Endodermal cell (in vitro differentiated cells): ENCODE measurements at regions not wholly inside any gene's neighbourhood (a gene's known extent, or its start where the extent isn't known, plus 50 kb on each side); places are given as distances from the start of the nearest gene placed in this dataset.

ENCODE experiments used
- DNase-seq: peaks from one replicate; pipeline ENCODE4 v3.0.0-alpha.2; 2017
- H3K27ac ChIP-seq: 2 replicates; pipeline ENCODE4 v1.5.1; 2013; ENCODE audit warnings: mild to moderate bottlenecking, low read depth, low read length, moderate library complexity
- H3K27me3 ChIP-seq: 2 replicates; pipeline ENCODE4 v1.6.1; 2013; ENCODE audit warnings: mild to moderate bottlenecking, low read length, moderate library complexity; ENCODE audit not compliant: insufficient read depth, control insufficient read depth, poor library complexity, severe bottlenecking
- H3K36me3 ChIP-seq: 2 replicates; pipeline ENCODE4 v1.7.0; 2013; ENCODE audit warnings: mild to moderate bottlenecking, low read length, moderate library complexity; ENCODE audit not compliant: control insufficient read depth, insufficient read depth
- H3K4me1 ChIP-seq: one replicate; pipeline ENCODE4 v1.7.0; 2013; ENCODE audit warnings: low read length; ENCODE audit not compliant: control insufficient read depth, insufficient read depth
- H3K4me3 ChIP-seq: 2 replicates; pipeline ENCODE4 v1.5.1; 2013; ENCODE audit warnings: mild to moderate bottlenecking, low read length, moderate library complexity
- H3K9ac ChIP-seq: 2 replicates; pipeline ENCODE4 v1.6.1; 2013; ENCODE audit warnings: mild to moderate bottlenecking, low read length, moderate library complexity; ENCODE audit not compliant: poor library complexity, severe bottlenecking; ENCODE audit errors: extremely low read depth
- H3K9me3 ChIP-seq: 2 replicates; pipeline ENCODE4 v1.6.1; 2013; ENCODE audit warnings: mild to moderate bottlenecking, low read length, moderate library complexity; ENCODE audit not compliant: control insufficient read depth
- H3K27ac Mint-ChIP-seq: 2 replicates; pipeline ENCODE4 v1.8.0; 2020; ENCODE audit warnings: mixed read lengths
- H3K27me3 Mint-ChIP-seq: 2 replicates; pipeline ENCODE4 v1.8.0; 2021; ENCODE audit warnings: mild to moderate bottlenecking, mixed read lengths; ENCODE audit not compliant: insufficient read depth
- H3K36me3 Mint-ChIP-seq: 2 replicates; pipeline ENCODE4 v1.8.0; 2020; ENCODE audit warnings: low read depth, mixed read lengths
- H3K4me1 Mint-ChIP-seq: 2 replicates; pipeline ENCODE4 v1.8.0; 2020; ENCODE audit warnings: mixed read lengths
- H3K4me3 Mint-ChIP-seq: 2 replicates; pipeline ENCODE4 v1.8.0; 2020; ENCODE audit warnings: mild to moderate bottlenecking, moderate library complexity, mixed read lengths
- H3K9me3 Mint-ChIP-seq: 2 replicates; pipeline ENCODE4 v1.8.0; 2020; ENCODE audit warnings: mild to moderate bottlenecking, mixed read lengths
- CTCF ChIP-seq: fragments of 200-600 bp; sonication (generic); conservative IDR thresholded peaks from 2 replicates; pipeline ENCODE4 v1.5.0; 2021; ENCODE audit warnings: antibody characterized with exemption, mild to moderate bottlenecking
- WGBS, 2 experiments: methylation state at CpG; one replicate each; pipeline versions ENCODE4 v1.1.5 to v1.1.7; 2013; ENCODE audit warnings: missing lambda C conversion rate in 2 of 2, mixed read lengths in 1 of 2; ENCODE audit not compliant: insufficient coverage in 1 of 2, insufficient read length in 1 of 2; 5-methylcytosine and 5-hydroxymethylcytosine counted together

GRCh38 chr2:192328297-192328696 is 133.6 kb upstream of the TMEFF2 start:
- no peak overlapping the region for H3K27ac ChIP-seq
- WGBS, 2 experiments: 94 to 100% methylated on average over 1 to 3 of the region's 3 CpGs
- H3K27me3 Mint-ChIP-seq: no peaks in the 10 kb centered on the region
- no peak for TF ChIP-seq CTCF
- no peak overlapping the region for H3K4me3 Mint-ChIP-seq
- H3K27ac Mint-ChIP-seq: no peak overlapping the region
- H3K4me3 ChIP-seq: no peak overlapping the region
- H3K4me1 ChIP-seq: peaks cover 11% of the 10 kb centered on the region
- no peaks in the 10 kb centered on the region for H3K27me3 ChIP-seq
- H3K4me1 Mint-ChIP-seq: no peaks in the 10 kb centered on the region
- no peak for DNase-seq
- H3K36me3 ChIP-seq: no peaks in the 10 kb centered on the region
- no peaks in the 10 kb centered on the region for H3K9me3 ChIP-seq
- no peak overlapping the region for H3K9ac ChIP-seq
- no peaks in the 10 kb centered on the region for H3K9me3 Mint-ChIP-seq
- no peaks in the 10 kb centered on the region for H3K36me3 Mint-ChIP-seq

- Histone ChIP-seq H3K27ac (no peak overlapping the region), H3K4me3 (no peak overlapping the region), H3K4me1 (peaks cover 11% of the 10 kb centered on the region), H3K36me3 (no peaks in the 10 kb centered on the region), H3K27me3 (no peaks in the 10 kb centered on the region), H3K9ac (no peak overlapping the region), H3K9me3 (no peaks in the 10 kb centered on the region)
- Mint-ChIP-seq H3K27me3 (no peaks in the 10 kb centered on the region), H3K27ac (no peak overlapping the region), H3K4me3 (no peak overlapping the region), H3K9me3 (no peaks in the 10 kb centered on the region), H3K4me1 (no peaks in the 10 kb centered on the region), H3K36me3 (no peaks in the 10 kb centered on the region)
- no peak for TF ChIP-seq CTCF
- WGBS, 2 experiments: 84% methylated on average over 1 of the region's 1 CpG; no CpG with 5 or more reads in 1 of the 2 experiments
- no peak for DNase-seq
Measured at GRCh38 chr2:192327576-192327975, 132.8 kb upstream of the TMEFF2 start.

- H3K27ac ChIP-seq: no peak overlapping the region
- WGBS, 2 experiments: 94% methylated on average over 3 of the region's 3 CpGs; no CpG with 5 or more reads in 1 of the 2 experiments
- no peak for DNase-seq
- no peaks in the 10 kb centered on the region for H3K36me3 ChIP-seq
- no peaks in the 10 kb centered on the region for H3K36me3 Mint-ChIP-seq
- no peak overlapping the region for H3K4me3 Mint-ChIP-seq
- H3K4me1 ChIP-seq: no peaks in the 10 kb centered on the region
- no peaks in the 10 kb centered on the region for H3K9me3 ChIP-seq
- no peaks in the 10 kb centered on the region for H3K27me3 Mint-ChIP-seq
- H3K4me3 ChIP-seq: no peak overlapping the region
- H3K4me1 Mint-ChIP-seq: no peaks in the 10 kb centered on the region
- H3K27me3 ChIP-seq: no peaks in the 10 kb centered on the region
- no peak for TF ChIP-seq CTCF
- H3K9ac ChIP-seq: no peak overlapping the region
- H3K9me3 Mint-ChIP-seq: no peaks in the 10 kb centered on the region
- H3K27ac Mint-ChIP-seq: no peak overlapping the region
Measured at GRCh38 chr2:192315543-192315942, 120.8 kb upstream of the TMEFF2 start.
